H1 (cell line): ENCODE measurements at regions not wholly inside any gene's neighbourhood (a gene's known extent, or its start where the extent isn't known, plus 50 kb on each side); places are given as distances from the start of the nearest gene placed in this dataset.

Source experiments
- CTCF ChIA-PET: fragments of 300-600 bp; sonication (Branson Sonifier 250); formaldehyde crosslinking; loops from one replicate; lab custom pipeline; 2021; ENCODE audit not compliant: partially characterized antibody; lab: Charles Lee
- POLR2A ChIA-PET: fragments of 300-600 bp; sonication (Branson Sonifier 250); formaldehyde crosslinking; loops from one replicate; lab custom pipeline; 2021; ENCODE audit warnings: inconsistent platforms; ENCODE audit not compliant: partially characterized antibody; lab: Charles Lee
- DNase-seq, 2 experiments: peaks; one replicate each; pipeline versions ENCODE4 v3.0.0 to v3.0.0-alpha.2; 2010 to 2022; ENCODE audit warnings: low spot score in 2 of 2, low read depth in 1 of 2, mixed read lengths in 1 of 2
- FAIRE-seq: peaks from 2 replicates; lab custom pipeline; 2011; peaks lifted over from hg19 to GRCh38; lab: Jason Lieb, UNC
- H2AFZ ChIP-seq: 2 replicates; pipeline ENCODE4 v1.8.1; 2012; ENCODE audit warnings: low read length, inconsistent platforms
- H2AK5ac ChIP-seq: 2 replicates; pipeline ENCODE4 v1.6.1; 2013; ENCODE audit warnings: low read depth, low read length
- H2BK120ac ChIP-seq: replicated peaks from 2 replicates; pipeline ENCODE3; 2013; ENCODE audit warnings: low read depth, low read length, inconsistent platforms
- H2BK12ac ChIP-seq: 2 replicates; pipeline ENCODE4 v1.6.1; 2013; ENCODE audit warnings: low read depth, low read length
- H2BK15ac ChIP-seq: 2 replicates; pipeline ENCODE4 v1.6.1; 2013; ENCODE audit warnings: low read length
- H2BK20ac ChIP-seq: 2 replicates; pipeline ENCODE4 v1.6.1; 2013; ENCODE audit warnings: low read length
- H2BK5ac ChIP-seq: 2 replicates; pipeline ENCODE4 v1.6.1; 2013; ENCODE audit warnings: low read depth, low read length
- H3K14ac ChIP-seq: 2 replicates; pipeline ENCODE4 v1.6.1; 2013; ENCODE audit warnings: inconsistent platforms; ENCODE audit not compliant: insufficient read length
- H3K18ac ChIP-seq: 2 replicates; pipeline ENCODE4 v1.6.1; 2013; ENCODE audit warnings: low read length; ENCODE audit errors: extremely low read depth
- H3K23ac ChIP-seq: 2 replicates; pipeline ENCODE4 v1.6.1; 2013; ENCODE audit warnings: inconsistent platforms; ENCODE audit not compliant: insufficient read length
- H3K23me2 ChIP-seq: 2 replicates; pipeline ENCODE4 v1.6.1; 2013; ENCODE audit warnings: low read depth, low read length
- H3K27ac ChIP-seq: 2 replicates; pipeline ENCODE4 v1.6.1; 2011; ENCODE audit warnings: low read depth, low read length, inconsistent platforms
- H3K27me3 ChIP-seq, 4 experiments: replicated peaks in 1 of 4; 1 replicate in 1 of 4; 2 replicates in 3 of 4; pipeline versions ENCODE4 v1.6.1 to v1.8.1; 2011 to 2013; ENCODE audit warnings: low read length in 3 of 4, mild to moderate bottlenecking in 3 of 4, inconsistent platforms in 2 of 4, mixed read lengths in 2 of 4, moderate library complexity in 1 of 4; ENCODE audit not compliant: control insufficient read depth in 3 of 4, insufficient read depth in 3 of 4; ENCODE audit errors: extremely low read depth in 1 of 4
- H3K36me3 ChIP-seq, 4 experiments: 2 replicates each; pipeline versions ENCODE4 v1.6.1 to v1.8.1; 2011 to 2013; ENCODE audit warnings: mild to moderate bottlenecking in 4 of 4, low read length in 3 of 4, moderate library complexity in 2 of 4, control low read depth in 1 of 4, inconsistent platforms in 1 of 4; ENCODE audit not compliant: insufficient read depth in 4 of 4, control insufficient read depth in 2 of 4
- H3K4ac ChIP-seq: replicated peaks from 2 replicates; pipeline ENCODE3; 2013; ENCODE audit warnings: low read length, low read depth, mixed read lengths, inconsistent platforms; ENCODE audit not compliant: insufficient read length
- H3K4me1 ChIP-seq, 4 experiments: replicated peaks in 1 of 4; 1 replicate in 1 of 4; 2 replicates in 3 of 4; pipeline versions ENCODE4 v1.6.1 to v1.8.1; 2011 to 2013; ENCODE audit warnings: low read length in 3 of 4, inconsistent platforms in 2 of 4, mixed read lengths in 1 of 4; ENCODE audit not compliant: insufficient read depth in 4 of 4, control insufficient read depth in 3 of 4
- H3K4me2 ChIP-seq, 2 experiments: 2 replicates each; pipeline versions ENCODE4 v1.6.1 to v1.8.1; 2011 to 2013; ENCODE audit warnings: low read depth in 2 of 2, low read length in 2 of 2, control low read depth in 1 of 2, inconsistent platforms in 1 of 2, mild to moderate bottlenecking in 1 of 2; ENCODE audit not compliant: insufficient read depth in 1 of 2
- H3K4me3 ChIP-seq, 4 experiments: fragments of 200-600, 300-600 bp in 1 of 4; sonication (generic), shearing (Covaris generic), sonication (Bioruptor Twin) in 1 of 4; 2 replicates each; pipeline versions ENCODE4 v1.5.1 to v1.8.1; 2011 to 2016; ENCODE audit warnings: low read length in 4 of 4, low read depth in 3 of 4, control low read depth in 2 of 4, inconsistent platforms in 2 of 4, mild to moderate bottlenecking in 2 of 4, mixed read lengths in 1 of 4, moderate library complexity in 1 of 4; ENCODE audit not compliant: insufficient read depth in 2 of 4; ENCODE audit errors: extremely low read depth in 1 of 4
- H3K56ac ChIP-seq: replicated peaks from 2 replicates; pipeline ENCODE3; 2013; ENCODE audit warnings: low read depth, mild to moderate bottlenecking, mixed read lengths, low read length, inconsistent platforms; ENCODE audit not compliant: insufficient read length
- H3K79me1 ChIP-seq: 2 replicates; pipeline ENCODE4 v1.6.1; 2013; ENCODE audit warnings: low read depth, low read length, control low read depth
- H3K79me2 ChIP-seq, 2 experiments: 2 replicates each; pipeline versions ENCODE4 v1.6.1 to v1.8.1; 2012 to 2013; ENCODE audit warnings: low read length in 2 of 2, mild to moderate bottlenecking in 2 of 2, inconsistent platforms in 1 of 2; ENCODE audit not compliant: insufficient read depth in 2 of 2, control insufficient read depth in 1 of 2
- H3K9ac ChIP-seq, 4 experiments: replicated peaks in 1 of 4; 1 replicate in 1 of 4; 2 replicates in 3 of 4; pipeline versions ENCODE4 v1.6.1 to v1.8.1; 2011 to 2013; ENCODE audit warnings: low read depth in 3 of 4, low read length in 3 of 4, control low read depth in 2 of 4, mild to moderate bottlenecking in 2 of 4, moderate library complexity in 2 of 4, inconsistent platforms in 1 of 4; ENCODE audit errors: extremely low read depth in 1 of 4
- H3K9me3 ChIP-seq, 2 experiments: 2 replicates each; pipeline versions ENCODE4 v1.6.1 to v1.8.1; 2012 to 2013; ENCODE audit warnings: mild to moderate bottlenecking in 2 of 2, moderate library complexity in 2 of 2, control low read depth in 1 of 2, inconsistent platforms in 1 of 2, low read depth in 1 of 2, low read length in 1 of 2, mixed read lengths in 1 of 2; ENCODE audit not compliant: insufficient read depth in 2 of 2
- H4K20me1 ChIP-seq, 2 experiments: replicated peaks in 1 of 2; 2 replicates each; pipeline versions ENCODE3 to v1.8.1; 2011 to 2013; ENCODE audit warnings: inconsistent platforms in 2 of 2, low read length in 2 of 2, mild to moderate bottlenecking in 1 of 2; ENCODE audit not compliant: insufficient read depth in 2 of 2, control insufficient read depth in 1 of 2
- H4K5ac ChIP-seq: 2 replicates; pipeline ENCODE4 v1.6.1; 2013; ENCODE audit warnings: low read length, low read depth, mixed read lengths, inconsistent platforms; ENCODE audit not compliant: insufficient read length
- H4K8ac ChIP-seq: 2 replicates; pipeline ENCODE4 v1.8.0; 2013; ENCODE audit warnings: mild to moderate bottlenecking, moderate library complexity, low read length, inconsistent platforms; ENCODE audit not compliant: insufficient read depth; ENCODE audit errors: extremely low read depth
- H4K91ac ChIP-seq: replicated peaks from 2 replicates; pipeline ENCODE3; 2013; ENCODE audit warnings: low read length, mixed read lengths, inconsistent platforms; ENCODE audit not compliant: insufficient read length
- ATF2 ChIP-seq: IDR thresholded peaks from 2 replicates; pipeline ENCODE4 v1.6.1; 2012; ENCODE audit warnings: low read length, inconsistent platforms
- CHD2 ChIP-seq: IDR thresholded peaks from 2 replicates; pipeline ENCODE4 v1.6.1; 2012; ENCODE audit warnings: low read length, improper control_type of control experiment
- CREB1 ChIP-seq: IDR thresholded peaks from 2 replicates; pipeline ENCODE4 v1.6.1; 2012; ENCODE audit warnings: inconsistent platforms
- MAFK ChIP-seq: IDR thresholded peaks from 2 replicates; pipeline ENCODE4 v1.6.1; 2012; ENCODE audit warnings: low read depth, mild to moderate bottlenecking, improper control_type of control experiment, low read length
- MAX ChIP-seq: IDR thresholded peaks from 2 replicates; pipeline ENCODE4 v1.6.1; 2012; ENCODE audit warnings: inconsistent platforms
- NRF1 ChIP-seq: IDR thresholded peaks from 2 replicates; pipeline ENCODE4 v1.6.1; 2011; ENCODE audit warnings: mild to moderate bottlenecking, low read depth, low read length, improper control_type of control experiment
- PHF8 ChIP-seq: fragments of 200-600 bp; sonication (generic); conservative IDR thresholded peaks from 2 replicates; pipeline ENCODE4 v1.7.1; 2012; ENCODE audit warnings: low read depth, mild to moderate bottlenecking, inconsistent platforms, low read length, moderate library complexity
- RBBP5 ChIP-seq: IDR thresholded peaks from 2 replicates; pipeline ENCODE4 v1.7.1; 2012; ENCODE audit warnings: low read depth, mild to moderate bottlenecking, inconsistent platforms, low read length, moderate library complexity, borderline replicate concordance
- RXRA ChIP-seq: IDR thresholded peaks from 2 replicates; pipeline ENCODE4 v1.6.1; 2011; ENCODE audit warnings: low read depth, mild to moderate bottlenecking, low read length, moderate library complexity; ENCODE audit not compliant: insufficient read depth
- SIN3A ChIP-seq, 2 experiments: IDR thresholded peaks in 1 of 2; conservative IDR thresholded peaks in 1 of 2; 2 replicates each; pipeline ENCODE4 v1.6.1; 2011 to 2012; ENCODE audit warnings: low read length in 2 of 2, improper control_type of control experiment in 1 of 2, low read depth in 1 of 2, mild to moderate bottlenecking in 1 of 2
- SP1 ChIP-seq: IDR thresholded peaks from 2 replicates; pipeline ENCODE4 v1.6.1; 2011; ENCODE audit warnings: low read depth, low read length
- SRF ChIP-seq: IDR thresholded peaks from 2 replicates; pipeline ENCODE4 v1.6.1; 2011; ENCODE audit warnings: mild to moderate bottlenecking, low read depth, low read length, moderate library complexity
- TAF7 ChIP-seq: optimal IDR thresholded peaks from 2 replicates; pipeline ENCODE3; 2011; ENCODE audit warnings: low read depth, mild to moderate bottlenecking, inconsistent platforms, low read length, moderate library complexity, borderline replicate concordance
- TEAD4 ChIP-seq: IDR thresholded peaks from 2 replicates; pipeline ENCODE4 v1.6.1; 2012; ENCODE audit warnings: low read depth, low read length, inconsistent platforms, mixed read lengths
- ZNF274 ChIP-seq: IDR thresholded peaks from 2 replicates; pipeline ENCODE4 v1.7.0; 2012; ENCODE audit warnings: low read length, borderline replicate concordance; ENCODE audit errors: extremely low read depth

GRCh38 chr2:84224121-84224520 is 235.0 kb downstream of the SUCLG1 start:
- Histone ChIP-seq H3K4me1 (no peaks in the 10 kb centered on the region), H3K79me2 (no peaks in the 10 kb centered on the region), H2BK15ac (no peak overlapping the region), H4K8ac (no peak overlapping the region), H3K27ac (no peak overlapping the region), H4K5ac (no peak overlapping the region), H2BK120ac (no peak overlapping the region), H2BK20ac (no peak overlapping the region), H4K20me1 (no peaks in the 10 kb centered on the region), H3K4me3 (no peak overlapping the region), H3K9me3 (peaks cover 7% of the 10 kb centered on the region in 2 experiments; a peak in 3 of 4 replicates), H3K79me1 (no peaks in the 10 kb centered on the region), H3K9ac (no peak overlapping the region), H2BK12ac (no peak overlapping the region), H3K56ac (no peak overlapping the region), H3K14ac (no peak overlapping the region), H3K27me3 (no peaks in the 10 kb centered on the region), H2AFZ (no peak overlapping the region), H3K23me2 (no peaks in the 10 kb centered on the region), H3K4me2 (no peak overlapping the region), H3K4ac (no peak overlapping the region), H3K23ac (no peak overlapping the region), H2BK5ac (no peak overlapping the region), H3K36me3 (no peaks in the 10 kb centered on the region), H4K91ac (no peak overlapping the region), H3K18ac (no peak overlapping the region), H2AK5ac (no peak overlapping the region)
- CTCF ChIA-PET, result no interaction called here
- FAIRE-seq, result no peak
- DNase-seq, result no peak
- POLR2A ChIA-PET, result no interaction called here
- TF ChIP-seq SP1 (no peak), CREB1 (no peak), ZNF274 (no peak), RBBP5 (no peak), MAFK (no peak), ATF2 (no peak), SIN3A (conservative IDR thresholded peaks at IDR 0.05 in 1 of 2, IDR thresholded peaks at IDR 0.05 in 1 of 2; ENCODE audit: low read depth in 1 of 2, low read length in 2 of 2) (no peak), SRF (no peak), TEAD4 (no peak), NRF1 (no peak), MAX (no peak), RXRA (no peak), TAF7 (no peak), CHD2 (no peak), PHF8 (no peak)
